ENCODE measurements at regions not wholly inside any gene's neighbourhood (a gene's known extent, or its start where the extent isn't known, plus 50 kb on each side); places are given as distances from the start of the nearest gene placed in this dataset.

- Histone ChIP-seq H2BK15ac (ENCODE audit: low read length) (no peak overlapping the region), H3K4me3 (ENCODE audit: extremely low read depth in 1 of 4, insufficient read depth in 2 of 4, low read depth in 3 of 4, low read length in 4 of 4) (no peak overlapping the region), H3K79me2 (ENCODE audit: control insufficient read depth in 1 of 2, insufficient read depth in 2 of 2, low read length in 2 of 2) (no peaks in the 10 kb centered on the region), H2AFZ (ENCODE audit: low read length) (no peak overlapping the region), H3K4me2 (ENCODE audit: insufficient read depth in 1 of 2, low read depth in 2 of 2, low read length in 2 of 2) (no peak overlapping the region), H3K9ac (replicated peaks in 1 of 4; ENCODE audit: extremely low read depth in 1 of 4, low read depth in 3 of 4, low read length in 3 of 4) (no peak overlapping the region), H3K36me3 (ENCODE audit: control insufficient read depth in 2 of 4, insufficient read depth in 4 of 4, low read length in 3 of 4) (no peaks in the 10 kb centered on the region), H2AK5ac (ENCODE audit: low read depth, low read length) (no peak overlapping the region), H2BK5ac (ENCODE audit: low read depth, low read length) (no peak overlapping the region), H4K91ac (replicated peaks; ENCODE audit: insufficient read length, low read length) (no peak overlapping the region), H3K79me1 (ENCODE audit: low read depth, low read length) (no peaks in the 10 kb centered on the region), H4K5ac (ENCODE audit: insufficient read length, low read depth, low read length) (no peak overlapping the region), H3K27ac (ENCODE audit: low read depth, low read length) (no peak overlapping the region), H2BK120ac (replicated peaks; ENCODE audit: low read depth, low read length) (no peak overlapping the region), H3K4me1 (replicated peaks in 1 of 4; ENCODE audit: control insufficient read depth in 3 of 4, insufficient read depth in 4 of 4, low read length in 3 of 4) (no peaks in the 10 kb centered on the region), H4K20me1 (replicated peaks in 1 of 2; ENCODE audit: control insufficient read depth in 1 of 2, insufficient read depth in 2 of 2, low read length in 2 of 2) (no peaks in the 10 kb centered on the region), H3K56ac (replicated peaks; ENCODE audit: insufficient read length, low read depth, low read length) (no peak overlapping the region), H3K14ac (ENCODE audit: insufficient read length) (no peak overlapping the region), H2BK12ac (ENCODE audit: low read depth, low read length) (no peak overlapping the region), H3K18ac (ENCODE audit: extremely low read depth, low read length) (no peak overlapping the region), H4K8ac (ENCODE audit: extremely low read depth, insufficient read depth, low read length) (no peak overlapping the region), H2BK20ac (ENCODE audit: low read length) (no peak overlapping the region), H3K27me3 (replicated peaks in 1 of 4; ENCODE audit: control insufficient read depth in 3 of 4, extremely low read depth in 1 of 4, insufficient read depth in 3 of 4, low read length in 3 of 4) (no peaks in the 10 kb centered on the region), H3K9me3 (ENCODE audit: insufficient read depth in 2 of 2, low read depth in 1 of 2, low read length in 1 of 2) (no peaks in the 10 kb centered on the region), H3K23me2 (ENCODE audit: low read depth, low read length) (no peaks in the 10 kb centered on the region), H3K23ac (ENCODE audit: insufficient read length) (no peak overlapping the region), H3K4ac (replicated peaks; ENCODE audit: insufficient read length, low read depth, low read length) (no peak overlapping the region)
- CTCF ChIA-PET (ENCODE audit: partially characterized antibody), result interaction anchor here (0.5 to 0.6 kb wide), 2 partner anchors 12 to 355 kb away, joined by 3 read pairs; no protein-coding TSS in a partner anchor
- 94% methylated on average over 5 of the region's 5 CpGs; no CpG with 5 or more reads in 1 of the 2 experiments for WGBS, 2 experiments (ENCODE audit: extremely low coverage in 1 of 2, insufficient coverage in 1 of 2, insufficient read length in 1 of 2, insufficient replicate concordance in 2 of 2, low coverage in 1 of 2, low lambda C conversion rate in 2 of 2, missing lambda C conversion rate in 1 of 2)
- FAIRE-seq (no peak), DNase-seq (ENCODE audit: low read depth in 1 of 2, low spot score in 2 of 2) (no peak)
- POLR2A ChIA-PET (ENCODE audit: partially characterized antibody), result no interaction called here
- TF ChIP-seq CHD2 (IDR thresholded peaks at IDR 0.05; ENCODE audit: low read length), result no peak
- no peak for TF ChIP-seq RNF2 (IDR thresholded peaks at IDR 0.05; ENCODE audit: borderline replicate concordance, low read depth, low read length, missing control alignments, poor library complexity, severe bottlenecking)
- TF ChIP-seq SUZ12 (IDR thresholded peaks at IDR 0.05; ENCODE audit: low read length), result no peak
- TF ChIP-seq ZNF274 (IDR thresholded peaks at IDR 0.05; ENCODE audit: borderline replicate concordance, extremely low read depth, low read length), result no peak
- no peak for TF ChIP-seq SIRT6 (IDR thresholded peaks at IDR 0.05; ENCODE audit: low read length)
- TF ChIP-seq, protein P1, sequence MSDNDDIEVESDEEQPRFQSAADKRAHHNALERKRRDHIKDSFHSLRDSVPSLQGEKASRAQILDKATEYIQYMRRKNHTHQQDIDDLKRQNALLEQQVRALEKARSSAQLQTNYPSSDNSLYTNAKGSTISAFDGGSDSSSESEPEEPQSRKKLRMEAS (IDR thresholded peaks at IDR 0.05), result no peak
- TF ChIP-seq RAD21 (IDR thresholded peaks at IDR 0.05 in 1 of 2, conservative IDR thresholded peaks at IDR 0.05 in 1 of 2; ENCODE audit: low read depth in 2 of 2, low read length in 2 of 2), result no peak
- no peak for TF ChIP-seq POLR2AphosphoS5 (IDR thresholded peaks at IDR 0.05; ENCODE audit: low read depth, low read length)
- TF ChIP-seq SAP30 (IDR thresholded peaks at IDR 0.05; ENCODE audit: insufficient read depth, insufficient replicate concordance, low read length), result no peak
- TF ChIP-seq SRF (IDR thresholded peaks at IDR 0.05; ENCODE audit: low read depth, low read length), result no peak
- no peak for TF ChIP-seq TAF7 (optimal IDR thresholded peaks at IDR 0.05; ENCODE audit: borderline replicate concordance, low read depth, low read length)
- TF ChIP-seq GABPA (IDR thresholded peaks at IDR 0.05; ENCODE audit: borderline replicate concordance, insufficient read depth, low read length), result no peak
- TF ChIP-seq EZH2 (IDR thresholded peaks at IDR 0.05; ENCODE audit: low read depth, low read length, severe bottlenecking), result no peak
Observed at GRCh38 chr17:71438631-71439146, 682.1 kb upstream of the SOX9 start.
